ENCODE measurements at regions not wholly inside any gene's neighbourhood (a gene's known extent, or its start where the extent isn't known, plus 50 kb on each side); places are given as distances from the start of the nearest gene placed in this dataset.
"Not testable (repeated sequence)": the region's sequence is repeated elsewhere in the genome, so short reads cannot be mapped to it uniquely, and the experiment has no call there.

DNA sequence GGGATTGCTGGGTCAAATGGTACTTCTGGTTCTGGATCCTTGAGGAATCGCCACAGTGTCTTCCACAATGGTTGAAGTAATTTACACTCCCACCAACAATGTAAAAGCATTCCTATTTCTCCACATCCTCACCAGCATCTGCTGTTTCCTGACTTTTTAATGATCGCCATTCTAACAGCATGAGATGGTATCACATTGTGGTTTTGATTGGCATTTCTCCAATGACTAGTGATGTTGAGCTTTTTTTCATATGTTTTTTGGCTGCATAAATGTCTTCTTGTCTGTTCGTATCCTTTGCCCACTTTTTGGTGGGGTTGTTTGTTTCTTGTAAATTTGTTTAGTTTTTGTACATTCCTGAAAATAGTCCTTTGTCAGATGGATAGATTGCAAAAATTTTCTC is 2125.7 kb downstream of the PCDH9 start:
- in situ Hi-C loops (cut with HindIII; ENCODE audit: low sequenced_read_pairs): not testable (repeated sequence)

DNA sequence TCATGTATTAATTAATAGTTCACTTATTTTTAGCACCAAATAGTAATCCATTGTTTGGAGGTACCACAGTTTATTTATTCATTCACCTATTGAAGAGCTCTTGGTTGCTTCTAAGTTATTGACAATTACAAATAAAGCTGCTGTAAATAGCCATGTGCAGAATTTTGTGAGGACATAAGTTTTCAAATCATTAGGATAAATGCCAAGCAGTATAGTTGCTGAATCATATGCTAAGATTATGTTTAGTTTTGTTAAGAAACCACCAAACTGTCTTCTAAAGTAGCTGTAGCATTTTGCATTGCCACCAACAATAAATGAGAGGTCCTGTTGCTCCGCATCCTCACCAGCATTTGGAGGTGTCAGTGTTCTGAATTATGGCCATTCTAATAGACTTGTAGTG is 2126.8 kb downstream of the PCDH9 start:
- in situ Hi-C loops (cut with HindIII; ENCODE audit: low sequenced_read_pairs): no loop called here

GRCh38 chr13:65095161-65096082 is 2134.7 kb downstream of the PCDH9 start:
- in situ Hi-C loops (cut with HindIII; ENCODE audit: low sequenced_read_pairs): no loop called here

- in situ Hi-C loops (cut with HindIII; ENCODE audit: low sequenced_read_pairs): loop anchor here (5.0 kb wide), 1 partner anchor 69 kb away; no protein-coding TSS in a partner anchor
Observed at GRCh38 chr13:65093357-65093756, 2136.8 kb downstream of the PCDH9 start.

GRCh38 chr13:65091031-65091430 is 2139.1 kb downstream of the PCDH9 start:
- in situ Hi-C loops (cut with HindIII; ENCODE audit: low sequenced_read_pairs): loop anchor here (5.0 kb wide), 1 partner anchor 71 kb away; no protein-coding TSS in a partner anchor

GRCh38 chr13:65090186-65090585 is 2139.9 kb downstream of the PCDH9 start:
- in situ Hi-C loops (cut with HindIII; ENCODE audit: low sequenced_read_pairs): loop anchor here (5.0 kb wide), 1 partner anchor 72 kb away; no protein-coding TSS in a partner anchor

DNA sequence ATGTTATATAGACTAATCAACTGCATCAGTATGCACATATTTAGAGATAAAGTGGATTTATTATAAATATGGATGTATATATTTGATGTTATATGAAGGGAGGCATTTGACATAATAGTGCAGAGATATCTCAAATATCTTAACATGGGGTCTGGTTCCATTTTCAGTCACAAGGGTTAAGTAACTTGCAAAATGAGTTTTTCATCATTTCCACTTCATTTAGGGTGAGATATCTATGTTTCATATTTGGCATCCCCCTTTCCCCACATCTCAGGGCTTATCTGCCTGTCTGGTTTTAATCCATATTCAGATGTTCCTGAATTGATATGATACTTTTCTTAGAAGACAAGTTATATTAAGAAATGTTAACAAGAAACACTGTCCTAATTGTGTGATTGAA is 2141.2 kb downstream of the PCDH9 start:
- in situ Hi-C loops (cut with HindIII; ENCODE audit: low sequenced_read_pairs): no loop called here

DNA sequence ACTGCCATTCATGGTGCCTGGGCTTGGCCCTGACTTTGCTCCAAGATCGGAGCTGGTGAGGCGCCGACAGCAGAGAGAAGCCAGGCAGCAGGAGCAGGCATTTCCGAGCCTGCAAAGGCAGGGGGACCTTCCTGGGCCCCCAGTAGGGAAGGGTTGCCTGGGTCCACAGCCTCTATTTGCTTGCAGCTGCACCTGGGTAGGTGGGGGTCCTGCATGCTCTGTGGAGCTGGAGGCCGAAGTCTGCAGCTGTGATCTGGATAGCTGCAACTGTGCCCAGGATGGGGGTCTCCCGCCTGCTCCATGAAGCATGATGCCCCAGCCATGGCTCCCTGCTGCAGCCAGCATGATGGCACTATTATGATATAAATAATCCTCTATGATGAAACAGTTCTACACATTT is 2144.2 kb downstream of the PCDH9 start:
- in situ Hi-C loops (cut with HindIII; ENCODE audit: low sequenced_read_pairs): no loop called here

DNA sequence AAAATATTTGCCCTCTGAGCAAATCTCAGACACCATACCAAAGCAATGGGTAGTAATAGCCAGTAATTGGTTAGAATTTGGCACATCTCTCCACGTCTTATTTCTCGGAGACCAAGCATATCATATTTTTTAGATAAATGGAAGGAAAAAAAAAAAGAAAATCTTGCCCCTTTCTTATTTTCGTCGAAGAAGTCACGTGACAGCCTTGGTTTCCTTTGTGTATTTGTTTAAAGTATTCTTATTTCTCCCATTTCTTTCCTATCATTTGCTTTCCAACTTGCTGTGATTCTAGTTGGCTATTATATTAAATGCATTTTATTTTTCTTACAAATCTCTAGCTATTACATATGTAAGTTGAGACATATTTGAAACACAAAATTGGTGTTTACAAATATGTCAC is 2155.9 kb downstream of the PCDH9 start:
- in situ Hi-C loops (cut with HindIII; ENCODE audit: low sequenced_read_pairs): no loop called here

GRCh38 chr13:65064967-65065366 is 2165.2 kb downstream of the PCDH9 start:
- in situ Hi-C loops (cut with HindIII; ENCODE audit: low sequenced_read_pairs): no loop called here

GRCh38 chr13:65063753-65064152 is 2166.4 kb downstream of the PCDH9 start:
- in situ Hi-C loops (cut with HindIII; ENCODE audit: low sequenced_read_pairs): no loop called here

DNA sequence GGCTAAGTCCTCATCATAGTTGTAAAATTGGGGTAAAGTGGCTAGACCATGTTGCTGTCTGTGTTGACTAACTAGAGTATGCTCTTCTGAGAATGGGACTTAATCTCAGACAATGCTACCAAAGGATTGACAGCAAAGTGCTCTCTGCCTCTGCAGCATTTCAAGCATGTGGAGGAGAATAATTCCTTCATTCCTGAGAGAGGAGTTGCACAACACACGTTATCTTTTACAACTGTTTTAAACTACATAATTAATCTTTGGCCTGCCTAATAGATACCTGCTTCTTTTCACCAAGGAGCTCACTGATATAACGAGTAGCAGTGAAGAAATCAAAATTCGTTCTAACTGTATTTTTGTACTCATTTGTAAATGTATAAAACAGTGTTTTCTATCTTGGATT is 2172.2 kb downstream of the PCDH9 start:
- in situ Hi-C loops (cut with HindIII; ENCODE audit: low sequenced_read_pairs): no loop called here

DNA sequence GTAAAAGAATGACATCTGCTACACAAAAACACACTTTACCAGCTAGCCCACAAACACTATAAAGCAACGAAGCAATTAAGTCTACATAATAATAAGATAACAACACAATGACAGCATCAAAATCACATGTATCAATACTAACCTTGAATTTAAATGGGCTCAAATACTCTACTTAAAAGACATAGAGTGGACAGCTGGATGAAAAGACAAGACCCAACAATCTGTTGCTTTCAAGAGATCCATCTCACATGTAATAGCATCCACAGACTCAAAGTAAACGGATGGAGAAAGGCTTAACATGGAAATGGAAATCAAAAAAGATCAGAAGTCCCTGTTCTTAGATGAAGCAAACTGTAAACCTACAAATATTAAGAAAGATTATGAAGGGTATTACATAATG is 2175.9 kb downstream of the PCDH9 start:
- in situ Hi-C loops (cut with HindIII; ENCODE audit: low sequenced_read_pairs): no loop called here

DNA sequence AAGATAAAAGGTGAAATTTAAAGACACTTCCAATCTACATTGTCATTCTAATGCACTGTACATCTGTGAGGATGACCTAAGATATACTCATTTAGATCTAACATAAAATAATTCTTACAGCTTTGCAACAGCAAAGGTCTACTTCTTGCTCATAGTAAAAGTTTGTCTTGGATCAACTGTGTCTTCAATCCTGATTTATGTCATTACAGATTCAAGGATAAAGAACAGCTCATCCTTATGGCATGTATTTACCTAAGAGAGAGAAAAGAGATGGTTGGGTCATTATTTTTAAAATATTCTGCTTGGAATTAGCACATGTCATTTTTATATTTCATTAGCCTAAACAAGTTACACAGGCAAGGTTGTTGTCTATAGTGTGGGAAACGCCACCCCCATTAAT is 2193.1 kb downstream of the PCDH9 start:
- in situ Hi-C loops (cut with HindIII; ENCODE audit: low sequenced_read_pairs): no loop called here

- in situ Hi-C loops (cut with HindIII; ENCODE audit: low sequenced_read_pairs): no loop called here
Observed at GRCh38 chr13:65035302-65035701, 2194.8 kb downstream of the PCDH9 start.

DNA sequence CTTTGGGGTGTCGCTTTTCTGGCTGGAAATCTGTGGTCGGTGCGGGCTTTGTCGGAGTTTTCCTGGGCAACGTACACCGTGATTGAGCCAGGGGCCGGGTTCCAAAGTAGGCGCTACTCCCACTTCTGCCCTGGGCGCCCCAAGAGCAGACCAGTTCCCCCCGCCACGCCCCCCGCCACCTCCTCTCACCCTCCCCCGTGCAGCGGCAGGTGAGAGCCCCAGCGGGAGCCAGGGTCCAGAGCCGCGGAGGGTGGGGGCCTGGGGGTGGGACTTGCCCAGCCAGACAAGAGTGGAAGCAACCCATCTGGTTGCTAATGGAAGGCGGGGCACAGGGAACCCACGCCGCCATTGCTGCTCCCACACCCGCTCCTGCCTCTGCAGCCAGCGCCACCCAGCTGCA is 2195.9 kb downstream of the PCDH9 start:
- in situ Hi-C loops (cut with HindIII; ENCODE audit: low sequenced_read_pairs): no loop called here

GRCh38 chr13:65032825-65033224 is 2197.3 kb downstream of the PCDH9 start:
- in situ Hi-C loops (cut with HindIII; ENCODE audit: low sequenced_read_pairs): no loop called here

DNA sequence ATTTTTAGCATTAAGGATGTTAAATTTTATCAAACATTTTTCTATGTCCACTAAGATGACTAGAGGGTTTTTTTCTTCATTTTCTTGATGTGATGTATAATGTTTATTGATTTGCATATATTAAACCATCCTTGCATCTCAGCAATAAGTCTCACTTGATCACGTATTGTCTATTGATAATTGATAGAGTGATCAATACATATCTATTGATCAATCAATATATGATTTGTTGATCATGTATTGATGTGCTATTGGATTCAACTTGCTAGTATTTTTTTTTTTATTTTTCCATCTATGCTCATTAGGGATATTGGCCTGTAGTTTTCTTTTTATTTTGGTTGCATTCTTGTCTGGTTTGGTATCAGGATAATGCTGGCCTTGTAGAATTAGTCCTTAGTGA is 2202.0 kb downstream of the PCDH9 start:
- in situ Hi-C loops (cut with HindIII; ENCODE audit: low sequenced_read_pairs): no loop called here

- in situ Hi-C loops (cut with HindIII; ENCODE audit: low sequenced_read_pairs): no loop called here
Observed at GRCh38 chr13:65026505-65026904, 2203.6 kb downstream of the PCDH9 start.

DNA sequence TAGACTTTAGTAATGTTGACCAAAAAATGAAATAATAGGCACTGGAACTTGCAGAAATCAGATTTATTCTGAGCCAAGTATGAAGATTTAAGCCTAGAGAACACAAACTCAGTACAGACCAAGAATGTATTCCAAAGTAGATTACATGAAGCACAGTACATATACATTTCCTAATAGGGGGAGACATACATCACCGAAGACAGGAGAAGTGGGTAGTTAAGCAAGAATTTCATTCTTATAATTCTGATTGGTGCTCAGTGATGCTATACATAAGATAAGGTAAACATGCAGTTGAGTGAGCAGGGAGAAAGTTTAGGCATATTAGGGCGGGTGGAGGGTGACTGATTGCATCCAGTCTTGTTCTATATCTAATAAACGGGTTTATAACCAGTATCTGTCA is 2218.8 kb downstream of the PCDH9 start:
- in situ Hi-C loops (cut with HindIII; ENCODE audit: low sequenced_read_pairs): no loop called here

- in situ Hi-C loops (cut with HindIII; ENCODE audit: low sequenced_read_pairs): no loop called here
Observed at GRCh38 chr13:64997438-64997837, 2232.7 kb downstream of the PCDH9 start.

- in situ Hi-C loops (cut with HindIII; ENCODE audit: low sequenced_read_pairs): no loop called here
Observed at GRCh38 chr13:64993514-64994164, 2236.5 kb downstream of the PCDH9 start.

Measured in endothelial cell of hepatic sinusoid (primary cell).